ENCODE measurements at regions not wholly inside any gene's neighbourhood (a gene's known extent, or its start where the extent isn't known, plus 50 kb on each side); places are given as distances from the start of the nearest gene placed in this dataset.

GRCh38 chr5:115458416-115458815, 86.2 kb downstream of the FEM1C start:
- TF ChIP-seq, protein P1, sequence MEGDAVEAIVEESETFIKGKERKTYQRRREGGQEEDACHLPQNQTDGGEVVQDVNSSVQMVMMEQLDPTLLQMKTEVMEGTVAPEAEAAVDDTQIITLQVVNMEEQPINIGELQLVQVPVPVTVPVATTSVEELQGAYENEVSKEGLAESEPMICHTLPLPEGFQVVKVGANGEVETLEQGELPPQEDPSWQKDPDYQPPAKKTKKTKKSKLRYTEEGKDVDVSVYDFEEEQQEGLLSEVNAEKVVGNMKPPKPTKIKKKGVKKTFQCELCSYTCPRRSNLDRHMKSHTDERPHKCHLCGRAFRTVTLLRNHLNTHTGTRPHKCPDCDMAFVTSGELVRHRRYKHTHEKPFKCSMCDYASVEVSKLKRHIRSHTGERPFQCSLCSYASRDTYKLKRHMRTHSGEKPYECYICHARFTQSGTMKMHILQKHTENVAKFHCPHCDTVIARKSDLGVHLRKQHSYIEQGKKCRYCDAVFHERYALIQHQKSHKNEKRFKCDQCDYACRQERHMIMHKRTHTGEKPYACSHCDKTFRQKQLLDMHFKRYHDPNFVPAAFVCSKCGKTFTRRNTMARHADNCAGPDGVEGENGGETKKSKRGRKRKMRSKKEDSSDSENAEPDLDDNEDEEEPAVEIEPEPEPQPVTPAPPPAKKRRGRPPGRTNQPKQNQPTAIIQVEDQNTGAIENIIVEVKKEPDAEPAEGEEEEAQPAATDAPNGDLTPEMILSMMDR (conservative IDR thresholded peaks at IDR 0.05; ENCODE audit: low read depth, low read length): no peak
- TF ChIP-seq EZH2 (IDR thresholded peaks at IDR 0.05; ENCODE audit: borderline replicate concordance, low read depth, low read length, poor library complexity, severe bottlenecking): no peak
